SH-SY5Y (cell line): ENCODE measurements at regions not wholly inside any gene's neighbourhood (a gene's known extent, or its start where the extent isn't known, plus 50 kb on each side); places are given as distances from the start of the nearest gene placed in this dataset.

ENCODE experiments used
- GATA2 ChIP-seq: IDR thresholded peaks from 2 replicates; pipeline ENCODE4 v1.6.1; 2011; ENCODE audit warnings: mild to moderate bottlenecking, low read depth, low read length
- GATA3 ChIP-seq: IDR thresholded peaks from 2 replicates; pipeline ENCODE4 v1.6.1; 2011; ENCODE audit warnings: low read depth, mild to moderate bottlenecking, low read length, moderate library complexity

DNA sequence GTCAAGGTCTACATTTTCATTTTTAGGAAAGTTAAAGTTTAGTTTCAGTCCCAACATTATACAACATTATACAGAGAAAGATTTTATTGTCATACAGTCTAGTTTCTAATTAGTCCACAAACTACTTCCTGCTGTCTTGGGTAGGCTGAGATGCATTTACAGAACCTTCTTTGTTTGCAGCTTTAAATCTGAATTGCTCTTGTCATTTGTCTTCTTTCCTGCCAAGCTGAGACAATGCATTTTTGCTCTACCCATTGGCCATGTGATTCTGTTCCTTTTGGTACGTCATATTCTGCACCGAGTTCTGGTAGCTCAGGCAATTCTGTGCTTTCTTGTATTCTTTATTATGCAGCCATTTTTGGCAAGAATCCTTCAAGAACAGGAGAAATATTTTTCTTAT, 228.5 kb downstream of the ATP23 start:
- TF ChIP-seq GATA2 (no peak), GATA3 (no peak)
